Type B pancreatic cell (in vitro differentiated cells): ENCODE measurements at regions not wholly inside any gene's neighbourhood (a gene's known extent, or its start where the extent isn't known, plus 50 kb on each side); places are given as distances from the start of the nearest gene placed in this dataset.

Experiments used
- DNase-seq: peaks from one replicate; pipeline ENCODE4 v3.0.0; 2021; ENCODE audit warnings: mixed read lengths; ENCODE audit not compliant: unreplicated experiment; ENCODE audit errors: extremely low spot score
- H3K27ac Mint-ChIP-seq: 2 replicates; pipeline ENCODE4 v1.8.0; 2021; ENCODE audit warnings: mild to moderate bottlenecking, mixed read lengths
- H3K27me3 Mint-ChIP-seq: 2 replicates; pipeline ENCODE4 v1.8.0; 2021; ENCODE audit warnings: mixed read lengths
- H3K36me3 Mint-ChIP-seq: 2 replicates; pipeline ENCODE4 v1.8.0; 2021; ENCODE audit warnings: mixed read lengths
- H3K4me1 Mint-ChIP-seq: one replicate; pipeline ENCODE4 v1.8.0; 2021; ENCODE audit warnings: mixed read lengths; ENCODE audit not compliant: unreplicated experiment
- H3K4me3 Mint-ChIP-seq: 2 replicates; pipeline ENCODE4 v1.8.0; 2021; ENCODE audit warnings: mild to moderate bottlenecking, mixed read lengths
- H3K9me3 Mint-ChIP-seq: 2 replicates; pipeline ENCODE4 v1.8.0; 2021; ENCODE audit warnings: mixed read lengths
- TF ChIP-seq, protein P1 (sequence below): fragments of 200-600 bp; sonication (generic); conservative IDR thresholded peaks from 2 replicates; pipeline ENCODE4 v1.5.0; 2021; ENCODE audit warnings: antibody characterized with exemption, mild to moderate bottlenecking

DNA sequence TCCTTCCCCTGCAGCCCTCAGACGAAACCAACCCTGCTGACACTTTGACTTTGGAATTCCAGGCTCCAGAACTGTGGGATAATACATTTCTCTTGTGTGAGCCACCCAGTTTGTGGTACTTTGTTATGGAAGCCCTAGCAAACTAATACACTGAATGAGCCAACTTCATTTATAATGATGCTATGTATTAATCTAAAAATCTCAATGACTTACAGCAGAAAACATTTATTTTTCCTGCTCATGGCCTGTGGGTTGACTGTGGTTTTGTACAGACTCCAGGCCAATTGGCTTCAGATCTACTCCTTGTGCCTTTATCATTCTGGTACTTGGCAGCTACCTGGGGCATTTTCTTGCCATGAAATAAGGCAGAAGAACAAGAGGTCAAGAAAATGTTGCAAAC lies 152.4 kb downstream of the EBLN2 start:
- Mint-ChIP-seq H3K27me3 (peaks cover 3% of the 10 kb centered on the region), H3K27ac (no peak overlapping the region), H3K9me3 (peaks cover 8% of the 10 kb centered on the region), H3K4me3 (no peak overlapping the region), H3K4me1 (peaks cover 4% of the 10 kb centered on the region), H3K36me3 (no peaks in the 10 kb centered on the region)
- no peak for DNase-seq
- TF ChIP-seq, protein P1, sequence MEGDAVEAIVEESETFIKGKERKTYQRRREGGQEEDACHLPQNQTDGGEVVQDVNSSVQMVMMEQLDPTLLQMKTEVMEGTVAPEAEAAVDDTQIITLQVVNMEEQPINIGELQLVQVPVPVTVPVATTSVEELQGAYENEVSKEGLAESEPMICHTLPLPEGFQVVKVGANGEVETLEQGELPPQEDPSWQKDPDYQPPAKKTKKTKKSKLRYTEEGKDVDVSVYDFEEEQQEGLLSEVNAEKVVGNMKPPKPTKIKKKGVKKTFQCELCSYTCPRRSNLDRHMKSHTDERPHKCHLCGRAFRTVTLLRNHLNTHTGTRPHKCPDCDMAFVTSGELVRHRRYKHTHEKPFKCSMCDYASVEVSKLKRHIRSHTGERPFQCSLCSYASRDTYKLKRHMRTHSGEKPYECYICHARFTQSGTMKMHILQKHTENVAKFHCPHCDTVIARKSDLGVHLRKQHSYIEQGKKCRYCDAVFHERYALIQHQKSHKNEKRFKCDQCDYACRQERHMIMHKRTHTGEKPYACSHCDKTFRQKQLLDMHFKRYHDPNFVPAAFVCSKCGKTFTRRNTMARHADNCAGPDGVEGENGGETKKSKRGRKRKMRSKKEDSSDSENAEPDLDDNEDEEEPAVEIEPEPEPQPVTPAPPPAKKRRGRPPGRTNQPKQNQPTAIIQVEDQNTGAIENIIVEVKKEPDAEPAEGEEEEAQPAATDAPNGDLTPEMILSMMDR, result no peak

- Mint-ChIP-seq H3K36me3 (no peaks in the 10 kb centered on the region), H3K27ac (no peak overlapping the region), H3K4me3 (no peak overlapping the region), H3K4me1 (peaks cover 4% of the 10 kb centered on the region), H3K9me3 (peaks cover 10% of the 10 kb centered on the region), H3K27me3 (peaks cover 3% of the 10 kb centered on the region)
- TF ChIP-seq, protein P1, result no peak
- no peak for DNase-seq
Measured at GRCh38 chr3:73214846-73215245, 153.4 kb downstream of the EBLN2 start.

DNA sequence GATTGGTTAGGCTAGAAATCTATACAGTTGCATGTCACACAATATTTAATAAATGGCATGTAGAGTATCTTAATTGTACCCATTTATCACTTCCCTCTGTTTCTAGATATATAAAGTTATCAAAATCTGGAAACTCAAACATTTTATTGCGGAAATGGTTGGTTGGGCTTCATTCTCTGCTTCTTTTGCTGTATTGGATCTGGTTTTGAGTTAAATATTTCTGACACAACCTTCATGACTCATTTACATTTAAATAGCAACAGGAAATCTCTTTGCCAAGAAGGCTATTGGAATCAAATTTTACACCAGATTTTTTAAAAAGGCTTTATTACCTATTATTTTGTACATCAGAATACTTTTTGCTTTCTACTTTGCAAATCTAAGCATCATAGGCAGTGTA lies 153.8 kb downstream of the EBLN2 start:
- Mint-ChIP-seq H3K27me3 (peaks cover 3% of the 10 kb centered on the region), H3K4me1 (peaks cover 4% of the 10 kb centered on the region), H3K27ac (no peak overlapping the region), H3K4me3 (no peak overlapping the region), H3K9me3 (peaks cover 13% of the 10 kb centered on the region), H3K36me3 (no peaks in the 10 kb centered on the region)
- DNase-seq, result no peak
- TF ChIP-seq, protein P1, result no peak

GRCh38 chr3:73215901-73216300 lies 154.4 kb downstream of the EBLN2 start:
- no peak for DNase-seq
- Mint-ChIP-seq H3K4me1 (peaks cover 4% of the 10 kb centered on the region), H3K36me3 (no peaks in the 10 kb centered on the region), H3K4me3 (no peak overlapping the region), H3K27me3 (peaks cover 3% of the 10 kb centered on the region), H3K27ac (no peak overlapping the region), H3K9me3 (peaks cover 13% of the 10 kb centered on the region)
- TF ChIP-seq, protein P1, result no peak

- Mint-ChIP-seq H3K4me1 (peaks cover 4% of the 10 kb centered on the region), H3K9me3 (peaks cover 13% of the 10 kb centered on the region), H3K27ac (no peak overlapping the region), H3K4me3 (no peak overlapping the region), H3K36me3 (no peaks in the 10 kb centered on the region), H3K27me3 (peaks cover 3% of the 10 kb centered on the region)
- DNase-seq, result no peak
- TF ChIP-seq, protein P1, result no peak
Measured at GRCh38 chr3:73216310-73216709, 154.9 kb downstream of the EBLN2 start.

DNA sequence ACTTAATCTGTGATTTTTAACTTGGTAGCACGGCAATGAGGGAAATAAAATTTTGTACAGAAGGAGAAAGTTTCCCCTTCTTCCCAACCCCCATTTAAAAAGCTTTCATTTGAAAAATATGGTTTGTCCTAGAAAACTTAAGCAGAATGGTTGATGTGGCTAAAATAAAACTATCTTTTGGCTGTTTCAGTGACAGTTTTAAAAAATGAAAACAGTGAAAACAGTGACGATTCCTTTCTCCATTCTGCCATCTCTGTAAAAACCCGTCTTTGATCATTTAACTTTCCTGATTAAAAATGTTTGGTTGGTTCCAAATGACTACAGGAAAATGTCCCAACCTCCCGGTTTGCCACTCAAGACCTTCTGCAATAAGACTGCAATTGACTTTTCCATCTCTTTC lies 160.7 kb downstream of the EBLN2 start:
- H3K27ac Mint-ChIP-seq, result no peak overlapping the region
- no peak for DNase-seq
- no peaks in the 10 kb centered on the region for H3K36me3 Mint-ChIP-seq
- TF ChIP-seq, protein P1, result no peak
- H3K9me3 Mint-ChIP-seq, result peaks cover 4% of the 10 kb centered on the region
- no peak overlapping the region for H3K4me3 Mint-ChIP-seq
- H3K27me3 Mint-ChIP-seq, result peaks cover 3% of the 10 kb centered on the region
- H3K4me1 Mint-ChIP-seq, result peaks cover 18% of the 10 kb centered on the region
